BJ (cell line): ENCODE measurements at regions not wholly inside any gene's neighbourhood (a gene's known extent, or its start where the extent isn't known, plus 50 kb on each side); places are given as distances from the start of the nearest gene placed in this dataset.

Experiments used
- CTCF ChIA-PET: fragments of 350-600 bp; formaldehyde crosslinking; extraction: SDS; loops from one replicate; lab custom pipeline; 2021; ENCODE audit warnings: antibody characterized with exemption, inconsistent platforms; lab: Yijun Ruan, JAX
- POLR2A ChIA-PET: fragments of 300-600 bp; sonication (Branson Sonifier 250); formaldehyde crosslinking; extraction: SDS; loops from one replicate; lab custom pipeline; 2021; ENCODE audit warnings: antibody characterized with exemption; lab: Charles Lee
- DNase-seq: peaks from one replicate; pipeline ENCODE4 v3.0.0-alpha.2; 2011; ENCODE audit warnings: low read depth
- H3K27me3 ChIP-seq: 2 replicates; pipeline ENCODE4 v1.6.0; 2011; ENCODE audit warnings: low read length; ENCODE audit not compliant: control insufficient read depth, insufficient read depth
- H3K36me3 ChIP-seq: 2 replicates; pipeline ENCODE4 v1.5.1; 2011; ENCODE audit warnings: low read length; ENCODE audit not compliant: control insufficient read depth, insufficient read depth
- H3K4me3 ChIP-seq: 2 replicates; pipeline ENCODE4 v1.5.1; 2011; ENCODE audit warnings: low read depth, mild to moderate bottlenecking, control low read depth, low read length
- CTCF ChIP-seq: IDR thresholded peaks from 2 replicates; pipeline ENCODE4 v1.5.1; 2011; ENCODE audit warnings: low read depth, mild to moderate bottlenecking, control low read depth, inconsistent platforms, low read length, moderate library complexity; ENCODE audit not compliant: insufficient read depth

GRCh38 chr6:101120747-101121146, 239.6 kb upstream of the ASCC3 start:
- POLR2A ChIA-PET: no interaction called here
- no peak for DNase-seq
- Histone ChIP-seq H3K36me3 (no peaks in the 10 kb centered on the region), H3K4me3 (no peak overlapping the region), H3K27me3 (no peaks in the 10 kb centered on the region)
- TF ChIP-seq CTCF: no peak
- CTCF ChIA-PET: no interaction called here

GRCh38 chr6:101125380-101125971, 244.3 kb upstream of the ASCC3 start:
- no peak for TF ChIP-seq CTCF
- no peak for DNase-seq
- ChIA-PET CTCF (no interaction called here), POLR2A (no interaction called here)
- no peaks in the 10 kb centered on the region for H3K27me3 ChIP-seq
- H3K36me3 ChIP-seq: no peaks in the 10 kb centered on the region
- H3K4me3 ChIP-seq: no peak overlapping the region

- CTCF ChIA-PET: no interaction called here
- H3K27me3 ChIP-seq: no peaks in the 10 kb centered on the region
- no peaks in the 10 kb centered on the region for H3K36me3 ChIP-seq
- TF ChIP-seq CTCF: no peak
- POLR2A ChIA-PET: no interaction called here
- DNase-seq: no peak
- no peak overlapping the region for H3K4me3 ChIP-seq
Measured at GRCh38 chr6:101126501-101126900, 245.4 kb upstream of the ASCC3 start.

- ChIA-PET POLR2A (no interaction called here), CTCF (no interaction called here)
- TF ChIP-seq CTCF: no peak
Measured at GRCh38 chr6:101129851-101130250, 248.7 kb upstream of the ASCC3 start.

GRCh38 chr6:101146389-101146788, 247.1 kb upstream of the GRIK2 start:
- Histone ChIP-seq H3K36me3 (no peaks in the 10 kb centered on the region), H3K27me3 (no peaks in the 10 kb centered on the region; the same call in 1 of the 2 replicates), H3K4me3 (no peak overlapping the region)
- no peak for TF ChIP-seq CTCF
- no peak for DNase-seq
- CTCF ChIA-PET: no interaction called here
- POLR2A ChIA-PET: no interaction called here

More at GRCh38 chr6:101129851-101130250, 248.7 kb upstream of the ASCC3 start:
- Histone ChIP-seq H3K36me3 (no peaks in the 10 kb centered on the region), H3K4me3 (no peak overlapping the region), H3K27me3 (no peaks in the 10 kb centered on the region)
- no peak for DNase-seq
